ENCODE measurements at regions not wholly inside any gene's neighbourhood (a gene's known extent, or its start where the extent isn't known, plus 50 kb on each side); places are given as distances from the start of the nearest gene placed in this dataset.
"Not testable (repeated sequence)": the region's sequence is repeated elsewhere in the genome, so short reads cannot be mapped to it uniquely, and the experiment has no call there.

- no peaks in the 10 kb centered on the region for H3K27me3 ChIP-seq
- intact Hi-C loops (cut with DNase I) = no loop called here
- no peak for TF ChIP-seq CTCF (IDR thresholded peaks at IDR 0.05)
- H3K36me3 ChIP-seq = no peaks in the 10 kb centered on the region
- H3K4me1 ChIP-seq = peaks cover 0 to 2% of the 10 kb centered on the region in 2 donors
- no peak for DNase-seq (ENCODE audit: low spot score in 2 of 2)
- no peak overlapping the region for H3K4me3 ChIP-seq
- H3K27ac ChIP-seq = no peak overlapping the region
- H3K9me3 ChIP-seq = no peaks in the 10 kb centered on the region
Observed at GRCh38 chrX:140432346-140433175, 72.3 kb downstream of the SOX3 start.

- Histone ChIP-seq H3K27ac (no peak overlapping the region), H3K4me3 (no peak overlapping the region), H3K9me3 (no peaks in the 10 kb centered on the region), H3K36me3 (no peaks in the 10 kb centered on the region), H3K4me1 (peaks cover 0 to 2% of the 10 kb centered on the region in 2 donors), H3K27me3 (no peaks in the 10 kb centered on the region)
- no peak for TF ChIP-seq CTCF (IDR thresholded peaks at IDR 0.05)
- no peak for DNase-seq (ENCODE audit: low spot score in 2 of 2)
- intact Hi-C loops (cut with DNase I) = no loop called here
Observed at GRCh38 chrX:140431521-140431920, 73.3 kb downstream of the SOX3 start.

- Histone ChIP-seq H3K9me3 (no peaks in the 10 kb centered on the region), H3K27ac (no peak overlapping the region)
- intact Hi-C loops (cut with DNase I) = no loop called here
Observed at GRCh38 chrX:140425712-140426395, 79.0 kb downstream of the SOX3 start.

GRCh38 chrX:140422501-140422900 lies 82.4 kb downstream of the SOX3 start:
- H3K9me3 ChIP-seq = no peaks in the 10 kb centered on the region
- TF ChIP-seq CTCF (IDR thresholded peaks at IDR 0.05) = no peak
- no peaks in the 10 kb centered on the region for H3K36me3 ChIP-seq
- no peak overlapping the region for H3K4me3 ChIP-seq
- DNase-seq (ENCODE audit: low spot score in 2 of 2) = no peak
- no peak overlapping the region for H3K27ac ChIP-seq
- no peaks in the 10 kb centered on the region for H3K27me3 ChIP-seq
- no peaks in the 10 kb centered on the region for H3K4me1 ChIP-seq
- intact Hi-C loops (cut with DNase I) = no loop called here

More at GRCh38 chrX:140425712-140426395, 79.0 kb downstream of the SOX3 start:
- TF ChIP-seq CTCF (IDR thresholded peaks at IDR 0.05) = no peak
- no peaks in the 10 kb centered on the region for H3K36me3 ChIP-seq
- DNase-seq (ENCODE audit: low spot score in 2 of 2) = no peak
- H3K4me1 ChIP-seq = no peaks in the 10 kb centered on the region
- no peak overlapping the region for H3K4me3 ChIP-seq
- no peaks in the 10 kb centered on the region for H3K27me3 ChIP-seq

GRCh38 chrX:140402131-140402530 lies 102.7 kb downstream of the SOX3 start:
- H3K4me1 ChIP-seq; H3K27ac ChIP-seq; H3K4me3 ChIP-seq; intact Hi-C loops (cut with DNase I); H3K27me3 ChIP-seq; DNase-seq (ENCODE audit: low spot score in 2 of 2); H3K36me3 ChIP-seq: not testable (repeated sequence)
- H3K9me3 ChIP-seq = peaks cover 0 to 13% of the 10 kb centered on the region in 2 donors

- H3K27ac ChIP-seq; DNase-seq (ENCODE audit: low spot score in 2 of 2); intact Hi-C loops (cut with DNase I): not testable (repeated sequence)
Observed at GRCh38 chrX:140396326-140396725, 108.5 kb downstream of the SOX3 start.

More at GRCh38 chrX:140396326-140396725, 108.5 kb downstream of the SOX3 start:
- H3K27me3 ChIP-seq, H3K9me3 ChIP-seq, H3K4me3 ChIP-seq, H3K4me1 ChIP-seq, H3K36me3 ChIP-seq: not testable (repeated sequence)

All from ascending aorta (tissue), 2 donors.